Retinal pigment epithelial cell (primary cell): ENCODE measurements at regions not wholly inside any gene's neighbourhood (a gene's known extent, or its start where the extent isn't known, plus 50 kb on each side); places are given as distances from the start of the nearest gene placed in this dataset.

ENCODE experiments used
- DNase-seq: peaks from one replicate; pipeline ENCODE4 v3.0.0-alpha.2; 2010; ENCODE audit warnings: low read depth
- H3K4me3 ChIP-seq: 2 replicates; pipeline ENCODE4 v1.5.1; 2011; ENCODE audit warnings: mild to moderate bottlenecking, low read length, control low read depth, moderate library complexity
- TF ChIP-seq, protein P1 (sequence below): conservative IDR thresholded peaks from 2 replicates; pipeline ENCODE4 v1.5.1; 2011; ENCODE audit warnings: low read depth, low read length, control low read depth, inconsistent platforms

DNA sequence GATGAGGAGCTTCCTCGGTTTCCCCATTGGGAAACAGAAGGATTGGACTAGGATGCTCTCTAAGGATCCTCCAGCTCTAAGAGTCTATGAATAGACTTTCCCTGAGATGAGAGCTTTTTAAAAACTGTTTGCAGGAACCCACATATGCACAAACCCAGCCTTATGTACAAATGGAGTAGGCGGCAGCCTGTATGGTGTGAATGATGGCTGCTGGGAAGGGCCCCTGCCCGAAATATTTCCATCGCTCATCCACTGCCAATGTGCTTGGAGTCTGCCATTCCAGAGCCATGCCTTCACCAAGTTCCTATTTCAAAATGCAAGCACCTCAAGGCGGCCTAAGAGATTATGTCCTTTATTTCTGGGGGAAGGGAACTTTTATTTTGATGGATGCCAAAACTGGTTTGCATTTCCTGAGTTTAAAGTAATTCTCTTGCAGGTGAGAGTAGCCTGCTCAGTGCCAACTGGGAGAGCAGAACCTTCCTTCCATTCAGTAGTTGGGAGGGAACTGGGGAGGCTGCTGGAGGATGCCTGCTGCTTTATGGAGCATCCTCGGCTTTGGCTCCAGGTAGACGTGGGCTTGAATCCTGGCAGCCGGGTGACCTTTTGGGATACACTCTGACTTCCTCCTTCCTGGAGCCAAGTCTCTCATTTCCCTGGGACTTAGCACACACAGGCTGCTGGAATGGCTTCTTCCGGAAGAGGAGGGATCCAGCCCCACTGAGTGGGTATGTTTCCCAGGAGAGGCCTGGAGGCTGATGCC is 165.9 kb downstream of the ACTL8 start:
- H3K4me3 ChIP-seq, result no peak overlapping the region
- no peak for DNase-seq
- TF ChIP-seq, protein P1, sequence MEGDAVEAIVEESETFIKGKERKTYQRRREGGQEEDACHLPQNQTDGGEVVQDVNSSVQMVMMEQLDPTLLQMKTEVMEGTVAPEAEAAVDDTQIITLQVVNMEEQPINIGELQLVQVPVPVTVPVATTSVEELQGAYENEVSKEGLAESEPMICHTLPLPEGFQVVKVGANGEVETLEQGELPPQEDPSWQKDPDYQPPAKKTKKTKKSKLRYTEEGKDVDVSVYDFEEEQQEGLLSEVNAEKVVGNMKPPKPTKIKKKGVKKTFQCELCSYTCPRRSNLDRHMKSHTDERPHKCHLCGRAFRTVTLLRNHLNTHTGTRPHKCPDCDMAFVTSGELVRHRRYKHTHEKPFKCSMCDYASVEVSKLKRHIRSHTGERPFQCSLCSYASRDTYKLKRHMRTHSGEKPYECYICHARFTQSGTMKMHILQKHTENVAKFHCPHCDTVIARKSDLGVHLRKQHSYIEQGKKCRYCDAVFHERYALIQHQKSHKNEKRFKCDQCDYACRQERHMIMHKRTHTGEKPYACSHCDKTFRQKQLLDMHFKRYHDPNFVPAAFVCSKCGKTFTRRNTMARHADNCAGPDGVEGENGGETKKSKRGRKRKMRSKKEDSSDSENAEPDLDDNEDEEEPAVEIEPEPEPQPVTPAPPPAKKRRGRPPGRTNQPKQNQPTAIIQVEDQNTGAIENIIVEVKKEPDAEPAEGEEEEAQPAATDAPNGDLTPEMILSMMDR, result no peak

- TF ChIP-seq, protein P1, result peak; percentile 58
- H3K4me3 ChIP-seq, result no peak overlapping the region
- DNase-seq, result no peak
Measured at GRCh38 chr1:17922833-17923232, 167.7 kb downstream of the ACTL8 start.

- H3K4me3 ChIP-seq, result no peak overlapping the region
- TF ChIP-seq, protein P1, result no peak
- no peak for DNase-seq
Measured at GRCh38 chr1:17923666-17924065, 168.5 kb downstream of the ACTL8 start.

DNA sequence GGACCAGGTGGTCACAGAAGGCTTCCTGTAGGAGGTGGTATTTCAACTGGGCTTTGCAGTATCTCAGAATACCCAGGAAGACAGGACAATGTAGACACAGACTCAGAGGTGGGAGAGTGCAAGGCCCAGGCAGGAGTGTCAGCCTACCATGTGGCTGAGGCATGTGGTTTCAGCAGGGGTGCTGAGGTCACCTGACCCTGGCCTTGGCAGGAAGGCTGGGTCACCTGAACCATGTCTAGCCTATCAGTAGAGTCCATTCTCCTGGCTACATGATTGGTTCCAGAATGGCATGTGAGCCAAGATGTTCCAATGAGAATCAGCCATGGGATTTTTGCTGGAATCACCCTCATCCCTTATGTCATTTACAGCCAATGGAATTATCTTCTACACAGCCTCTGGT is 169.4 kb downstream of the ACTL8 start:
- DNase-seq, result no peak
- no peak overlapping the region for H3K4me3 ChIP-seq
- TF ChIP-seq, protein P1, result no peak

GRCh38 chr1:17925290-17926237 is 170.4 kb downstream of the ACTL8 start:
- TF ChIP-seq, protein P1, result no peak
- no peak for DNase-seq
- H3K4me3 ChIP-seq, result no peak overlapping the region

DNA sequence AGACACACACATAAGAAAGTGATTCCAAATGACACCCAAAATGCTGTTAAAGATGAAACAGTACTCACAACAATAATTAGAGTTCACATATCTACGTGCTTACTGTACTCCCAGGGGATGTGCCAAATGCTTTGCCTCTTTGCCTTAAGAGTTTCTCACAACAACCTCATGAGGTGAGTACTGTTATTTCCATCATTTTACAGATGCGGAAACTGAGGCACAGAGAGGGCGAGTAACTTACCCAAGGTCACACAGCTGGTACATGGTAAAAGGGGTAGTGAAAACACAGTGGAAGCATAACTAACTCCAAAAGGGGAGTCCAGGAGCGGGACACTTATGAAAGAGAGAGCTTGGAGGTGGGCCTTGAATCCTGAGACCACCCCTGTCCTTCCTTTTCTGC is 171.8 kb downstream of the ACTL8 start:
- TF ChIP-seq, protein P1, result no peak
- no peak overlapping the region for H3K4me3 ChIP-seq
- DNase-seq, result no peak
